Esophagus muscularis mucosa (tissue), 4 donors: ENCODE measurements at regions not wholly inside any gene's neighbourhood (a gene's known extent, or its start where the extent isn't known, plus 50 kb on each side); places are given as distances from the start of the nearest gene placed in this dataset.

Experiments used
- DNase-seq: peaks from one replicate; pipeline ENCODE4 v3.0.0-alpha.2; 2017; ENCODE audit errors: extremely low spot score
- H3K27ac ChIP-seq, 4 donors: fragments of 200-600 bp; sonication (generic); replicated peaks in 1 of 4; 1 replicate in 3 of 4; 2 replicates in 1 of 4; pipeline ENCODE4 v1.5.1; 2016 to 2019; ENCODE audit warnings: mild to moderate bottlenecking in 1 of 4
- H3K27me3 ChIP-seq, 4 donors: fragments of 200-600 bp; sonication (generic); one replicate each; pipeline versions ENCODE4 v1.5.1 to v1.6.0; 2016 to 2019
- H3K36me3 ChIP-seq, 4 donors: fragments of 200-600 bp; sonication (generic); one replicate each; pipeline ENCODE4 v1.5.1; 2016 to 2019
- H3K4me1 ChIP-seq, 4 donors: fragments of 200-600 bp; sonication (generic); one replicate each; pipeline ENCODE4 v1.5.1; 2016 to 2019
- H3K4me3 ChIP-seq, 4 donors: fragments of 200-600 bp; sonication (generic); 1 replicate in 2 of 4; 2 replicates in 2 of 4; pipeline ENCODE4 v1.5.1; 2016 to 2019; ENCODE audit warnings: mild to moderate bottlenecking in 4 of 4, moderate library complexity in 1 of 4
- H3K9me3 ChIP-seq, 4 donors: fragments of 200-600 bp; sonication (generic); 1 replicate in 3 of 4; 2 replicates in 1 of 4; pipeline ENCODE4 v1.5.1; 2016 to 2019
- EP300 ChIP-seq: sonication (generic); formaldehyde crosslinking; IDR thresholded peaks from one replicate; pipeline ENCODE4 v1.6.1; 2017; ENCODE audit warnings: antibody characterized with exemption
- POLR2A ChIP-seq: fragments of 450-650 bp; IDR thresholded peaks from one replicate; pipeline ENCODE4 v1.6.1; 2017; ENCODE audit warnings: antibody characterized with exemption, moderate library complexity, mild to moderate bottlenecking, low read depth
- POLR2AphosphoS5 ChIP-seq, 2 donors: sonication (generic); formaldehyde crosslinking; IDR thresholded peaks; one replicate each; pipeline ENCODE4 v1.6.1; 2017; ENCODE audit warnings: antibody characterized with exemption in 2 of 2
- WGBS: methylation state at CpG from one replicate; pipeline ENCODE4 v1.1.5; 2018; 5-methylcytosine and 5-hydroxymethylcytosine counted together
- intact Hi-C: fragments of 100-400 bp; cut with DNase I; formaldehyde crosslinking; loops from one replicate; pipeline ENCODE4 v1.15.1; 2023
- TF ChIP-seq, protein P1 (sequence below), 3 experiments: fragments of 200-600 bp in 2 of 3; fragments of 450-650 bp in 1 of 3; sonication (generic) in 2 of 3; IDR thresholded peaks; one replicate each; pipeline ENCODE4 v1.5.1; 2017 to 2019; ENCODE audit warnings: antibody characterized with exemption in 3 of 3, mild to moderate bottlenecking in 2 of 3, moderate library complexity in 1 of 3

DNA sequence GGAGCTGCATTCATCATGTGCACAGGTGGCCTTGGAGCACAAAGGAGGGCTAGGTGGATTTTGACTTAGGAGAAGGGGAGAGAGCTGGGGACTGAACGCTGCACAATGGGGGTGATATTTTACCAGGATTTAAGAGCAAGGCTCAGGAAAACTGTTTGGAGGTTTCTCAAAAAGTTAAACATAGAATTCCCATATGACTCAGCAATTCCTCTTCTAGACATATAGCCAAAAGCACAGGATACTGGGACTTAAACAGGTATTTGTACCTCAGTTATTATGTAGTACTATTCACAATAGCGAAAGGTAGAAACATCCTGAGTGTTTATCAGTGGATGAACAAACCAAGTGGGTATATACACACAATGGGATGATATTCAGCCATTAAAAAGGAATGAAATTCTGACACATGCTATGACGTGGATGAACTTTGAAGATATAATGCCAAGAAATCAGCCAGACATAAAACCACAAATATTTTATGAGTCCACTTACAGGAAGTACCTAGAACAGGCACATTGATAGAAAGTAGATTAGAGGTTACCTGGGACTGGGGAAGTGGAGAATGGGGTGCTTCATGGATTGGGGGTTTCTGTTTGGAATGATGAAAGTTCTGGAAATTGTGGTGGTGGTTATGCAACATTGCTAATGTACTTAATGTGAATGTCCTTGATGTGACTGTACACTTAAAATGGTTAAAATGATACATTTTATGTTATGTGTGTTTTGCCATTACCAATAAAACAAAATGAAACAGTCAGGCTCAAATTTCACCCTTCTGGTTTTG is 216.9 kb downstream of the HAUS1 start:
- WGBS, result 87% methylated on average over 3 of the region's 3 CpGs
- no peak for TF ChIP-seq POLR2AphosphoS5 (IDR thresholded peaks at IDR 0.05)
- TF ChIP-seq, protein P1, sequence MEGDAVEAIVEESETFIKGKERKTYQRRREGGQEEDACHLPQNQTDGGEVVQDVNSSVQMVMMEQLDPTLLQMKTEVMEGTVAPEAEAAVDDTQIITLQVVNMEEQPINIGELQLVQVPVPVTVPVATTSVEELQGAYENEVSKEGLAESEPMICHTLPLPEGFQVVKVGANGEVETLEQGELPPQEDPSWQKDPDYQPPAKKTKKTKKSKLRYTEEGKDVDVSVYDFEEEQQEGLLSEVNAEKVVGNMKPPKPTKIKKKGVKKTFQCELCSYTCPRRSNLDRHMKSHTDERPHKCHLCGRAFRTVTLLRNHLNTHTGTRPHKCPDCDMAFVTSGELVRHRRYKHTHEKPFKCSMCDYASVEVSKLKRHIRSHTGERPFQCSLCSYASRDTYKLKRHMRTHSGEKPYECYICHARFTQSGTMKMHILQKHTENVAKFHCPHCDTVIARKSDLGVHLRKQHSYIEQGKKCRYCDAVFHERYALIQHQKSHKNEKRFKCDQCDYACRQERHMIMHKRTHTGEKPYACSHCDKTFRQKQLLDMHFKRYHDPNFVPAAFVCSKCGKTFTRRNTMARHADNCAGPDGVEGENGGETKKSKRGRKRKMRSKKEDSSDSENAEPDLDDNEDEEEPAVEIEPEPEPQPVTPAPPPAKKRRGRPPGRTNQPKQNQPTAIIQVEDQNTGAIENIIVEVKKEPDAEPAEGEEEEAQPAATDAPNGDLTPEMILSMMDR (IDR thresholded peaks at IDR 0.05), result no peak
- TF ChIP-seq POLR2A, result no peak
- TF ChIP-seq EP300, result no peak
- H3K27me3 ChIP-seq, result no peaks in the 10 kb centered on the region
- DNase-seq, result no peak
- no peaks in the 10 kb centered on the region for H3K9me3 ChIP-seq
- intact Hi-C loops, result no loop called here
- no peak overlapping the region for H3K27ac ChIP-seq
- no peaks in the 10 kb centered on the region for H3K36me3 ChIP-seq
- no peak overlapping the region for H3K4me3 ChIP-seq
- H3K4me1 ChIP-seq, result no peaks in the 10 kb centered on the region

DNA sequence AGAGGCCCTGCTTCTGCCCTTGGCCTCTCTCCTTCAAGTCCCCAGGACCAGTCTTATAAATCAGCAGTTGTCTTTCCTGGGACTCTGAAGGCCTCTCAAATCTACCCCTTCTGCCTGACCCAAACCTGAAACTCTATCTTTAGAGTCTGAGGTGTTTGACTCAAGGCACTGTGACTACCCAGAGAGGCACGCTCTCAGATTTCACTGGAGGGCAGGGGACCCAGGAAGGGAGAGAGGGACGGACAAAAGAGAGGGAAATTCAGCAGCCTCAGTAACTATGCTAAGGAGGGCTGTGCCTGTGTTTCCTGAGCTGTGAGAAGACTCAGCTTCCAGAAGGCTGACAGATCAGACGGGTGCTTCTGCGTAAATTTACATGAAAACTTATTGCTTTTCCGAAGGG is 217.8 kb downstream of the HAUS1 start:
- no peak overlapping the region for H3K4me3 ChIP-seq

GRCh38 chr18:46322411-46322891 is 218.3 kb downstream of the HAUS1 start:
- TF ChIP-seq POLR2A, result no peak
- TF ChIP-seq, protein P1 (IDR thresholded peaks at IDR 0.05), result no peak
- TF ChIP-seq POLR2AphosphoS5 (IDR thresholded peaks at IDR 0.05), result no peak
- TF ChIP-seq EP300, result no peak

More for the DNA sequence above, 217.8 kb downstream of the HAUS1 start:
- TF ChIP-seq POLR2AphosphoS5 (IDR thresholded peaks at IDR 0.05), result no peak
- TF ChIP-seq, protein P1 (IDR thresholded peaks at IDR 0.05), result no peak
- Histone ChIP-seq H3K27me3 (no peaks in the 10 kb centered on the region), H3K27ac (no peak overlapping the region), H3K4me1 (no peaks in the 10 kb centered on the region), H3K36me3 (no peaks in the 10 kb centered on the region), H3K9me3 (no peaks in the 10 kb centered on the region)
- no peak for DNase-seq
- WGBS, result 75% methylated on average over 5 of the region's 5 CpGs
- intact Hi-C loops, result no loop called here

GRCh38 chr18:46322941-46323340 is 218.8 kb downstream of the HAUS1 start:
- H3K27ac ChIP-seq, result no peak overlapping the region
- no peak overlapping the region for H3K4me3 ChIP-seq
- no peaks in the 10 kb centered on the region for H3K9me3 ChIP-seq
- H3K27me3 ChIP-seq, result no peaks in the 10 kb centered on the region
- TF ChIP-seq POLR2AphosphoS5 (IDR thresholded peaks at IDR 0.05), result no peak
- no peak for TF ChIP-seq EP300
- TF ChIP-seq, protein P1 (IDR thresholded peaks at IDR 0.05), result no peak
- TF ChIP-seq POLR2A, result no peak
- 92% methylated on average over 7 of the region's 7 CpGs for WGBS
- H3K36me3 ChIP-seq, result no peaks in the 10 kb centered on the region
- DNase-seq, result no peak
- no peaks in the 10 kb centered on the region for H3K4me1 ChIP-seq
- intact Hi-C loops, result no loop called here

More at GRCh38 chr18:46322411-46322891, 218.3 kb downstream of the HAUS1 start:
- H3K27ac ChIP-seq, result no peak overlapping the region
- no peak for DNase-seq
- no peaks in the 10 kb centered on the region for H3K36me3 ChIP-seq
- H3K9me3 ChIP-seq, result no peaks in the 10 kb centered on the region
- WGBS, result 77% methylated on average over 13 of the region's 13 CpGs
- no peaks in the 10 kb centered on the region for H3K27me3 ChIP-seq
- H3K4me3 ChIP-seq, result no peak overlapping the region
- H3K4me1 ChIP-seq, result no peaks in the 10 kb centered on the region
- intact Hi-C loops, result no loop called here
